ENCODE measurements at regions not wholly inside any gene's neighbourhood (a gene's known extent, or its start where the extent isn't known, plus 50 kb on each side); places are given as distances from the start of the nearest gene placed in this dataset.
"Not testable (repeated sequence)": the region's sequence is repeated elsewhere in the genome, so short reads cannot be mapped to it uniquely, and the experiment has no call there.

DNA sequence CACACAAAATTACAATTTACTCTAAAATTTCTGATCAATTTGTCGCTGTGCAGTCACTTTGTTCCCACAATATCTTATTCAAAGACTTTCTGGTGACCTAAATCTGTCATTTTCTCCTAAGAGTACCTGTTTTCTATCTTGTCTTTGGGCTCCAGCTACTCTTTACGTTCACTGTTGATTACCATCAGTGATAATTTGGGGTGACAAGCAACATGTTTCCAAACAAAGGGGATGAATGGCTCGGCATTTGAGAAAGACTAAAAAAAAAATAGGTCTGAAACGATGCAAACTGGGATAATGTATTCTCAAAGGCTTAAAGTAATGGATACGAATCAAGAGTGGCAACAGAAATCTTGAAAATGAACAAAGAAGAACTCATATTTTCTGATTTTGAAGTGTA is 205.2 kb upstream of the DAB2 start:
- DNase-seq, result no peak

DNA sequence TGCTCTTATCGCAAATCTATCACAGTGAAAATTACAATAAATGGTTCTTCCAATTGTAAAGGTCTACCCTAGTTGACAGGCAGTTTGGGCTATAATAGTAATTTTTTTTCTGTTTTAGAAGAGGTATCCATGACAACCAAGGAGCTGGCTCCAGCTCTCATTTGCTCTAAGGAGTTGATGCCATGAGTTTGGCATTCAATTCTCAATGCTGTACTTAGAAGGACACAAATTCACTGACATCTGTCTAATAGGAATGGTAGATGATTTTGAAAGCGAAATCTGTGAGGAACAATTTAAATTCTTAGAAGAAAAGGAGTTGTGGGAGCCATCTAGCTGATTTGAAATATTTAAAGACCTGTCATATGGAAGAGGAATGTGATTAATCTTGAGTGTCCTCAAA is 203.6 kb upstream of the DAB2 start:
- no peak for DNase-seq

DNA sequence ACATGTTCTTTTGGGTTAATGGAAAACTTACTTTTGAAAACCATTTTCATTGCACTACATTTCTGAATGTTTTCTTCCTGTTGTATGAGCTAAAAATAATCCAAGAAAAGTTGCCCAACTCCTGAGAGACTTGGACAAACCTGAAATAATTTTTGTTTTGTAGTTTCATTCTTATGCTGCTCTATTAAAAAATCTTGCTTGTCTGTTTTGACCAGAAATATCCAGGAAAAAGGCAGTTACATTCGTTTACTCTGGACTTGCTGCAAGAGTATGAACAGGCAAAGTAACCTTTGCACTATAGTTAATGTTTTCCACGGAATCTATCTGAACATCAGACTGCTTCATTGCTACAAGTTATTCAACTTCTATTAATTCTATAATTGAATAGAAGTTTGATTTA is 200.1 kb upstream of the DAB2 start:
- no peak for DNase-seq

DNA sequence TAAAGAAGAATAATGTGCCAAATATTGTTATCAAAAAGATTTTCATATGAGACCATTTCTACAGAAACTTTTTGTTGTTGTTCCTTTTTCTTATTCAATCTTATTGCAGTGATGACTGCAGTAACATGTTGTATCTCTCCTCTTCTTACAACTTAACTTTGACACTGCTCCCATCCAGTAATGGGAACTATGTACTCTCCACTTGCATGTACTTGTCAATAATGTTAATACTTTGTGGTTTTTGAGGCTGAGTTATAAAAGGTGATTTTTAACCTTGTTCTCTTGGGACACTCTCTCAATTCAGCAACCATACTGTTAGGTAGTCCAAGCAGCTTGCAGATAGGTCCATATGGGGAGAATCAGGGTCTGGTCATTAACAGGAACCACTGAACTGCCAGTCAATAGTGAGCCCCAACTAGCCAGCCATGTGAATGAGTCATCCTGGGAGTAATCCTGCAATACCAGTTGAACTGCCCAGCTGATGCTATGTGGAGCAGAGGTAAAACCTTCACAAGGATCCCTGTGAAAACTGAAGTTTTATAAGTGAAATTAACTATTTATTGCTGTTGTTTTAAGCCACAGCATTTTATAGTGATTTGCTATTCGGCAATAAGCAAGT is 199.6 kb upstream of the DAB2 start:
- DNase-seq, result no peak

DNA sequence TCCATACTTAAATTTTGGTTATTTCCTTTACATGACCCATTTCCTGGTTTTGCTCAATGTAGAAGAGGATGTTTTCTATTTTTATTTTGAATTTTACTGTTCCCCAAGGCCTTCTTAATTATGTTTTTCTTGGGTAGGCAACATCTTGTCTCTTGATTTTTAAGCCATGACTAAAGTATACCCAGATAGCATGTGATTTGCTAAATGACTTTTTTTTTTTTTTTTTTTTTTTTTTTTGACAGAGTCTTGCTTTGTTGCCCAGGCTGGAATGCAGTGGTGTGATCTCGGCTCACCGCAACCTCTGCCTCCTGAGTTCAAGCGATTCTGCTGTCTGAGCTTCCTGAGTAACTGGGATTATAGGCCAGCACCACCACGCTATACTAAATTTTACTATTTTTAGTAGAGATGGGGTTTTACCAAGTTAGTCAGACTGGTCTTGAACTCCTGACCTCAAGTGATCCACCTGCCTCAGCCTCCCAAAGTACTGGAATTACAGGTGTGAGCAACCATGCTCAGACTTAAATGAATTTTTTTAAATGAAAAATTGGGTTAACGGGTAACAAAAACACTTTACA is 198.6 kb upstream of the DAB2 start:
- no peak for DNase-seq

DNA sequence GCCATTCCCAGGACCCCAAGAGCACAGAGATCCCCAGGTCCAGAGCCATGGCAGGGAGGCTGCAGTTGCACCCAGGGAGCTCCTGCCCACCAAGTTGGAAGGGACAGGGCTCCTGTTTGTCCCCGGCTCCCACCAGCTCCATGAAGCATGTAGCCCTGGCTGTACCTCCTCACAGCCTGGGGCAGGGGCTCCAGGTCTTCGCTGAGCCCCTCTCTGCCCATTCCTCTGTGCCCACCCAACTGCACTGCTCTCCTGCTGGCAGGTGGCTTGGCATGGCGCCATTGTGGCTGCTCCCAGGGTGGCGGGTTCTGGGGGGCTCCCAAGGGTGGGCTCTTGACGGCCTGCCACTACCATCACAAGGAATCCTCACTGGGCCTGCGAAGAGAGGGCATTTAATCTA is 197.5 kb upstream of the DAB2 start:
- DNase-seq, result no peak

DNA sequence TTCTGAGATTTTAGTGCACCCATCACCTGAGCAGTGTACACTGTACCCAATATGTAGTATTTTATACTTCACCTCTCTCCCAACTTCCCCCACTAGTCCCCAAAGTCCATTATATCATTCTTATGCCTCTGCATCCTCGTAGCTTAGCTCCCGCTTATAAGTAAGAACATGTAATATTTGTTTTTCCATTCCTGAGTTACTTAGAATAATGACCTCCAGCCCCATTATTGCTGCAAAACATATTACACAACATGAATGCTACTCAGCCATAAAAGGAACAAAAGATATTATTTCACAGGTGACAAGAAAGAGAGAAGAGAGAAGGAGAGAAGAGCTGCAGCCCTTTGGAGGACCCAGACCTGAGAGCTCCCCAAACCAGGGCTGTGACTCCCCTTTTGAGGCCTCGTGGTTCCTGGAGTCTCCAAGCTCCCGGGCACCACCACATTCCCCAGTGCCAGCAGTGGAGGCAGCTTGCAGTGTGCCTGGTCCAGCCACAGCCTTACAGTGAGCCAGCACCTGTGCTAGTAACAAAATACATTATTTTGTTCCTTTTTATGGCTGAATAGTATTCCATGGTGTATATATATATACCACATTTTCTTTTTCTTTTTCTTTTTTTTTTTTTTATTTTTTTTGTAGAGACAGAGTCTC is 194.5 kb upstream of the DAB2 start:
- DNase-seq, result no peak

DNA sequence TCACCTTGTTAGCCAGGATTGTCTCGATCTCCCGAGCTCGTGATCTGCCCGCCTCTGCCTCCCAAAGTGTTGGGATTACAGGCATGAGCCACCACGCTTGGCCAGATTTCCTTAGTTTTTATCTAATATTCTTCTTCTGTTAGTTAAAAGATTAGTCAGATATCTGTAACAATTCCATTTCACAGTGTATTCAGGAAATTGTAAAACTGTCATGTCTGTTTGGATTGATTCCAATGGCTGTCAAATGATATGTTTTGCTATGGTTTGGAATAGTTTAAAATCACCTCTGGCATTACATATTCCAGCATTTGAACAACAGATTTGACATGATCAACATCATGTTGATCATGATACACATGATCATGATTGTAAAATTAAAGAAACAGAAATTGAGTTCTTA is 193.6 kb upstream of the DAB2 start:
- DNase-seq, result no peak

DNA sequence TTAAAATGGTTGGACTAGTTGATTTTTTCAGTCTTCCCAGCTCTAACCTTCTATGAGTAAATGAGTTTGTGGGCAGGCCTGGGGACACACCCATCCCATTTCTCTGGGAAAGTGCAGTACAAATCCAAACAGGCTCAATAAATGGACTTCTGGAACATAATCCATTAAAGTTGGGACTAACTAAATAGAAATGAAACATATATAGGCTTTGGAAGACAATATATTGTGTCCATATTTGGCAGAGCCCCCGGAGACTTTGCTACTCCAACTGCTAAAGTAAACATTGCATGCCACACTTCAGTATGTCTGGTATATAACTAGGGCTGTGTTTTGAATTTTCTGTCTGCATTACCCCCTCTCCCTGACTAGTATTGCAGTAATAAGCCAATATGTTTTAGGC is 191.4 kb upstream of the DAB2 start:
- DNase-seq, result no peak

DNA sequence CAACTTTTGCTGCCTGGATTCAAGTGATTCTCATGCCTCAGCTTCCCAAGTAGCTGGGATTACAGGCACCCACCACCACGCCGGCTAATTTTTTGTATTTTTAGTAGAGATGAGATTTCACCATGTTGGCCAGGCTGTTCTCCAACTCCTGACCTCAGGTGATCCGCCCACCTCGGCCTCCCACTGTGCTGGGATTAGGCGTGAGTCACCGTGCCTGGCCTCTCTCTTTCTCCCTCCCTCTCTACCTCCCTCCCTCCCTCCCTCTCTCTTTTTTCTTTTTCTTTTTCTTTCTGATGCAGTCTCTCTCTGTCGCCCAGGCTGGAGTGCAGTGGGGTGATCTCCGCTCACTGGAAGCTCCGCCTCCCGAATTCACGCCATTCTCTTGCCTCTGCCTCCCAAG is 186.3 kb upstream of the DAB2 start:
- DNase-seq, result not testable (repeated sequence)

DNA sequence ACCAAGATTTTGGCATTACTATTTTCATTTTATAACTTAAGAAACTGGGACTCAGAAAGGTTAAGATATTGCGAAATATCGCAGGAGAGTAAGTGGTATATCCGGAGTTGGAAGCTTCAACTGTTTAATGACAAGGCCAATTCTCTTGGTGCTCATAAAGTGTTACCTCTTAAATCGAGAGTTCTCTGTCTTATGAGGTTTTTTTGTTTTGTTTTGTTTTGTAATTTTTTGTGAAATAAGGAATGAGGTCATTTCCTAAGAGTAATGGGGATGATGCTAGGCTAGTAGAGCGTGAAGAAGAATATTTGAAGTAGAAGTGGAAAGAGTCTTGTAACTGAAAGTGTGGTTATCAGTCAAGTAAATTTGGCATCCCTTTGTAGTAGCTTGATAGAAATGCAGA is 183.2 kb upstream of the DAB2 start:
- DNase-seq, result no peak

DNA sequence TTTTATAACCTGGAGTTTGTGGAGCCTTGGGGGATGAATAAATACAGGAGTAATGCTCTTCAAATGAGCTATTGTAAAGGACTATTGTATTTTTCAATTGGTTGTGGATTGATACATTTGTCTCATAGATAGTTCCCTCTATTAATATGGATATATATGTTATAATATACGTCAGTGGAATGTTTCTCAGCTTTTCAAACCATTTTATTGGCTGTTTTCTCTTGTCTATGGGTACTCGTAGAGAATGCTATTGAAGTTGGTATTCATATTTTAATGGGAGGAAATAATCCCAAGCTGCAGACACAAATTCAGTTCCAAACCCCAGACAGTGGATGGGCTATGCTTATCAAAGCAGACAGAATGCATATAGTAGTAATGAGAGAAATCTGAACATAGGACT is 181.8 kb upstream of the DAB2 start:
- no peak for DNase-seq

DNA sequence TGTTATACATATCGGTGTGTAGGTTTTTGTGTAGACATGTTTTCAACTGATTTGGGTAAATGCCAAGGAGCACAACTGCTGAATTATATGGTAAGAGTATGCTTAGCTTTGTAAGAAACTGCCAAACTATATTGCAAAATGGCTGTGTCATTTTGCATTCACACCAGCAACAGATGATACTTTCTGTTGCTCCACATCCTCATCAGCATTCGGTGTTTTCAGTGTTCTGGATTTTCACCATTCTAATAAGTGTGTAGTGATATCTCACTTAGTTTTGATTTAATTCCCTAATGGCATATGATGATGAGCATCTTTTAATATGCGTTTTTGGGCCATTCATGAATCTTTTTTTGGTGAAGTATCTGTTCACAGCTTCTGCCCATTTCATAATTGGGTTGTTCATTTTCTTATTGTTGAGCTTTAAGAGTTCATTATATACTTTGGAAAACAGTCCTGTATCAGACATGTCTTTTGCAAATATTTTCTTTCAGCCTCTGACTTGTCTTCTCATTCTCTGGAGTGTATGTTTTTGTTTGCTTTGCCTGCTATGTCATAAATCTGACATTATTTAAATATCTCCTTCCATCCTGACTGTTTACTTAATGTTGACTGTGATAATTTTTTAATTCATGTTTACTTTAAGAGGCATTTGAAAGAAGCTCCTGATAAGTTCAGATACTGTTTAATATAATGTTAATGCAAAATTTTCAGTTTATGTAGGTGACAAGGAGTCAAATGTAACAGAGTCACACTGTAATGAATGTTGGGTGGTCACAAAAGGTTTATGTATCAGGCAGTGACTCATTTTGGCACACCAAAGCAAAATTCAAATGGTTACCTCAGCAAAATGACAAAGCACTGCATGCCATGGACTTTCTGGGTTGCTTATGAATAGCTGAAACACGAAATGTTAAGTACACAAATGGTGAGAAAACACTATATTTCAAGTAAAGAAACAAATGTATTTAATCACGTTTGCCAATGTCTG is 181.1 kb upstream of the DAB2 start:
- DNase-seq, result no peak

DNA sequence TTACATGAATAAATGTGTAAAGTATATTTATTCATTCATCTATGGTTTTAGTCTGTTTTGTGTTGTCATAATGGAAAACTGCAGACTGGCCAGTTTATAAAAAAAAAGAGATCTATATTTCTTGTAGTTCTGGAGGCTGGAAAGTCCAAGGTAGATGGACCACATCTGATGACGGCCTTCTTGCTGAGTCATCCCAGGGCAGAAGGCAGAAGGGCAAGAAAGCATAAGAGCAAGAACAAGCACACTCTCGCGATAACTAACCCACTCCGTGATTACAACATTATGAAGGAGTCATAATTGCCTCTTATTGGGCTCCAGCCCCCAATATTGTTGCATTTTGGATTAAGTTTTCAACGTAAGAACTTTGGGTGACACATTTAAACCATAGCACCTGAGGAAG is 180.4 kb upstream of the DAB2 start:
- DNase-seq, result no peak

DNA sequence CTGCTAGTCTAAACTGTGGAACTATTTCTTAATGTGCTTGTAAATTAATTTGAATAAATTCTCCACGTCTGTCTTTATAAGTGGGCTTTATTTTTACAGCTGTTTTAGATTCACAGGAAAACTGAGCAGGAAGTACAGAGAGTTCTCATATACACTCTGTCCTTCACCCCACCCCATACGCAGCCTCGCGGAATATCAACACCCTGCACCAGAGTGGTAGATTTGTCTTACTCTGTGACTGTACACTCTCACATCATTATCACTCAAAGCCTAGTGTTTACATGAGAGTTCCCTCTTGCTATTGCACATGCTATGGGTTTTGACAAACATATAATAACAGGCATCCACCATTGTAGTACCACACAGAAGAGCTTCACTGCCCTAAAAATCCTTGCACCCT is 179.7 kb upstream of the DAB2 start:
- DNase-seq, result no peak

DNA sequence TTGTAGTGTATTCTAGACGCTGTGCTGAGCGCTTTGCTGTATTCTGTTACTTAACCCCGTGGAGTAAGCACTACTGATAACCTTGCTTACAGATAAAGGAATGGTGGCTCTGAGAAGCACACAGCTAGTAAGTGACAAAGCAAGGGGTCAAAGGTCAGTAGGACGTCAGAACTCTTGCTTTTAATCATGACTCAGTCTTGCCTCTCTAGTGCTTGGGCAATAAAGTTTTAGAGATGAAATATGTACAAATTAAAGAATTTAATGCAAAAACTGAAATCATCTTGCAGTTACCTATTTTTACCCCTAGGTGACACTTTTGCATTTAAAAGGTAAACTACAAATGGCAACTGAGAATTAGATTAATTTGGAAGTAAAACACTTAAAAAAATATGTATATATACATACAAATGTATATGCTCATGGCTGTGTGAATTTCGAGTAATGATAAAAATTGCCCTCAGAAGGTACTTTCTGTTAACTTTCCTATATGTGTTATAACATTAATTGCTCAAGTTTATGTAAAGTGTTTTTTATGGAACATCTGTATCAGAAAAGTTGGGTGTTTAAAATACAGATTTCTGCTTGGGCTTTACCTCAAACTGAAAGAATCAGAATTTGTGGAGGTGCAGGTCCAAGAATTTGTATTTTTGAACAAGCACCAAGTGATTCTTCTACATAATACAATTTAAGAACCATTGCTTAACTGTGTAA is 175.1 kb upstream of the DAB2 start:
- DNase-seq, result no peak

DNA sequence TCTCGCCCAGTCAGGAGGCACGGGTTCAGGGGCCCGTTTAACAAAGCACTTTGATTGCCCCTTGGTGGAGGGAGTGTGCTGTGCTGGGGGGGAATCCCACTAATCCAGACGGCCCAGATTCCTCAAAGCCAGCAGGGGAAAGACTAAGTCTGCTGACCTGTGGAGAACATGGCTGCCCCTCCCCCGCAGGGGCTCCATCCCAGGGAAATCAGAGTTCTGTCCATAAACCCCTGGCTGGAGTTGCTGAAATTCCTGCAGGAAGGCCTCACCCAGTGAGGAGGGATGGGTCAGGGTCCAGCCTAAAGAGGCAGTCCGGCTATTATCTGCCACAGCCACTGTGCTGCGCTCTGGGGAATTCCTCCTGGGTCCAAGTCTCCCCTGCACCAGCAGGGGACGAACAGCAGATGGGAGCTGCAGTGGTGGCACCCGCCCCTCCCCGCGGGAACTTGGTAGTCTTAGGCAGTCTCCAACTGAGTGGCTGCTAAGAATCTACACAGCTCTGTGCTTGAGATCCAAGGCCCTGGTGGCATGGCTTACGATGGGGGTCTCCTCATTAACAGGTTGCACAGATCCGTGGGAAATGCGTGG is 174.0 kb upstream of the DAB2 start:
- no peak for DNase-seq

DNA sequence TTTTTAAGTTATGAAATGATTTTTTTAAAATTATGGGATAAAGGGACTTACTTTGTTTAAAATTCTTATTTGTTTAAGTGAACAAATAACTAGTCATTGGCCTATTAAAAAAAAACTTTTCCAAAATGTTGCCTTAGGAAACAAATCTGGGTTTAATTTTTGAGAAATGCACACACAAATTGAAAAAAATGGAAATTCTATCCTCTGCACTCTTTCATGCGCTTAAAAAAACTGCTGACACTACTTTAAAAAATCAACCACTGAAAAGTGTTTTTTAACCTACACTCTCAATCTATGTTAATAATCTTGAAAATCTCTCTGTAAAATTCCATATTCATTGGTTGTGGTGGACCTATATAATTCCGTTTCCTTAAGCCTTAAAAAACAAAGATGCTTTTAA is 163.4 kb upstream of the DAB2 start:
- DNase-seq, result no peak

DNA sequence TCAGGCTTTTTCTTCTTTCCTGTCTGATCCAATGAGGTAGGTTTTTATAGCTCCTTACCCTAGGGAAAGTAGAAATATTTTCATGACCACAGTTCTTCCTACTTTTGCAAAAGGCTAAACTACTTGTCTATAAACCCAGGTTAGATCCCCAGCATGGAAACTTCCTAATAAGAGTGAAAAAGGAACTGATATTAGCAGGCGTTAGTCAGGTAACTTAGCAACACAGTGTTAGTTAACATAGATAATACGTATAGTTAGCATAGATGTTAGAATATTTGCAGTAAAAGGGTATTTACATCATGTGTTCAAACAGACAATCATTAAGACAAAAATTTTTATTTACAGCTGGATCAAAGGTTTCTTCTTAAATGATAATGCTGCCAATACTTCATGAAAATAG is 162.9 kb upstream of the DAB2 start:
- DNase-seq, result no peak

DNA sequence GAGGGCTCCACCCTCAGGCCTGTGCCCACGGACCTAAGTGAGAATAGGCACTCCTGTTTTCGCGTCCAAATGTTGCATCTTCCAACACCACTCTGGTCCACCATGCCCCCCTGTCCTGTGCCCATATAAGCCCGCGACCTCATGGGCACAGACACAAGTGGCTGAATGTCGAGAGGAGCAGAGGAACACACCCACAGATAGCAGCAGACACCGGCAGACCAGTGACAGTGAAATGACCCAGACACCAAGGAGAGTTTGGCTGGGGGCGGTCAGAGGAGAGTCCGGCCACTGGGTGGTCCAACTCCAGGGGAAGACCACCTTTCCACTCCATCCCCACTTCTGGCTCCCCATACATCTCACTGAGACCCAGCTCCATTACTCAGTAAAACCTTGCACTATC is 161.4 kb upstream of the DAB2 start:
- no peak for DNase-seq

DNA sequence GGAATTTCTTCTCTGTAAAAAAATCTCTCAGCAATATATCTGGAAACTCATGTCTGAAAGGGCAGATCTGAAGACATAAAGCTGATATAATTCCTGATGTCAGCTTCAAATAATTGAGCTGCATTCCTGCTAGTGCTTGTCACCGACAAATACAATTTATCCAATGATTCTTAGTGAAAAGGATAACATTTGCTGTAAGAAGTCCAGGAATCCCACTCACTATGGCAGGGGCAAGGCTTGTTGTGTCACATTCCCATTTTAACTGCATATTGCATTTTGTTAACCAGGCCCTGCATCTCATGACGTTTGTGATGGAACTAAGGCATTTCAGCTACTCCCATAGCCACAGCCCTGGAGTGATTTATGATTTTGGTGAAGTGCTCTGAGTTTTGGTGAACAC is 160.1 kb upstream of the DAB2 start:
- DNase-seq, result no peak

DNA sequence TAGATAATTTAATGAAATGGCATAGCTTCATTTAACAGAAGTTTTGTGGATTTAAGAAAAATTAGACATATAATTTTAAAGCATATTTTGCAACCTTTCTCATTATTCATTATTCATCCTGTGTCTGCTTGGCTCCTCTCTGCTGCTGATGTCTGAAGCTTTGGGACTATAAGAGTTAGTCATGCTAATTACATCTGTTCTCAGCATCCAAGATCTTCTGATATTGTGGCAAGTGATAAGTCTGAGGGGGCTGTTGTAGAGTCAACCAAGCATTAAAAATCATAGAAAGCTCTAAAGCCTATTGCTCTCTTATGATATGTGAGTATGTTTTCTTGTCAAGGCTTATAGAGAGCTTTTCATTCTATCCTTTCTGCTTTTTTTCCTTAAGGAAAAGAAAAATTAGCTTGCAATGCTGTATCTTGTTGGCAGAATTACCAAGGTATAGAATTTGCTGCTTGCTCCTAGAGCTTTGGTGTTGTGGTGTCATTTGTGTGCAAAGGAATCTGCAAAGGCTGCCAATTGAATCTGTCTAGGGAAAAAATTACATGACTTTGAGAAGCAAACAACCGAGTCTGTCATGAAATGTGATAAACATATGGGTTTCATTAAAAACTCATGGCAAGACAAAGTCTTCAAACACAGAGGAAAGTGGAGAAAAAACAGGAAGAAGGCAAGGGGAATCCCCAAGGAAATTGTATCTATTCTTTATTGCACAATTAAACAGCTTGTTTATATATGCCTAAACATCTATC is 156.1 kb upstream of the DAB2 start:
- no peak for DNase-seq
